Smooth muscle cell (in vitro differentiated cells): ENCODE measurements at regions not wholly inside any gene's neighbourhood (a gene's known extent, or its start where the extent isn't known, plus 50 kb on each side); places are given as distances from the start of the nearest gene placed in this dataset.

Experiments used
- DNase-seq: peaks from one replicate; lab custom pipeline; 2025; ENCODE audit not compliant: unreplicated experiment; lab: John Stamatoyannopoulos, UW
- H2AFZ ChIP-seq: fragments of 200-600 bp; sonication (generic); 2 replicates; pipeline ENCODE4 v1.6.0; 2016; ENCODE audit warnings: antibody characterized with exemption, low read depth, mild to moderate bottlenecking
- H3F3A ChIP-seq: fragments of 200-600 bp; sonication (generic); 2 replicates; pipeline ENCODE4 v1.6.0; 2017; ENCODE audit warnings: antibody characterized with exemption, low read depth
- H3K27ac ChIP-seq: fragments of 200-600 bp; sonication (generic); 2 replicates; pipeline ENCODE4 v1.5.1; 2016; ENCODE audit warnings: low read depth, mild to moderate bottlenecking
- H3K27me3 ChIP-seq: fragments of 200-600 bp; sonication (generic); 2 replicates; pipeline ENCODE4 v1.6.1; 2016; ENCODE audit warnings: low read depth, mild to moderate bottlenecking
- H3K36me3 ChIP-seq: fragments of 200-600 bp; sonication (generic); 2 replicates; pipeline ENCODE4 v1.5.1; 2016; ENCODE audit warnings: low read depth
- H3K4me1 ChIP-seq: fragments of 200-600 bp; sonication (generic); 2 replicates; pipeline ENCODE4 v1.5.1; 2016; ENCODE audit warnings: low read depth
- H3K4me2 ChIP-seq: fragments of 200-600 bp; sonication (generic); 2 replicates; pipeline ENCODE4 v1.6.0; 2016; ENCODE audit warnings: mild to moderate bottlenecking
- H3K4me3 ChIP-seq: fragments of 200-600 bp; sonication (generic); 2 replicates; pipeline ENCODE4 v1.5.1; 2016; ENCODE audit warnings: mild to moderate bottlenecking
- H3K79me2 ChIP-seq: fragments of 200-600 bp; sonication (generic); 2 replicates; pipeline ENCODE4 v1.6.0; 2016; ENCODE audit warnings: low read depth, mild to moderate bottlenecking
- H3K9ac ChIP-seq: fragments of 200-600 bp; sonication (generic); 2 replicates; pipeline ENCODE4 v1.6.0; 2016; ENCODE audit warnings: low read depth
- H3K9me3 ChIP-seq: fragments of 200-600 bp; sonication (generic); replicated peaks from 2 replicates; pipeline ENCODE4 v1.5.1; 2016; ENCODE audit warnings: low read depth
- H4K20me1 ChIP-seq: fragments of 200-600 bp; sonication (generic); 2 replicates; pipeline ENCODE4 v1.6.0; 2016; ENCODE audit warnings: low read depth
- CTCF ChIP-seq: fragments of 200-600 bp; sonication (generic); IDR thresholded peaks from 2 replicates; pipeline ENCODE4 v1.5.1; 2017; ENCODE audit warnings: borderline replicate concordance, mild to moderate bottlenecking, antibody characterized with exemption; ENCODE audit not compliant: insufficient read depth, poor library complexity, severe bottlenecking
- WGBS: methylation state at CpG from one replicate; pipeline ENCODE4 v1.1.7; 2016; ENCODE audit warnings: low lambda C conversion rate; 5-methylcytosine and 5-hydroxymethylcytosine counted together

DNA sequence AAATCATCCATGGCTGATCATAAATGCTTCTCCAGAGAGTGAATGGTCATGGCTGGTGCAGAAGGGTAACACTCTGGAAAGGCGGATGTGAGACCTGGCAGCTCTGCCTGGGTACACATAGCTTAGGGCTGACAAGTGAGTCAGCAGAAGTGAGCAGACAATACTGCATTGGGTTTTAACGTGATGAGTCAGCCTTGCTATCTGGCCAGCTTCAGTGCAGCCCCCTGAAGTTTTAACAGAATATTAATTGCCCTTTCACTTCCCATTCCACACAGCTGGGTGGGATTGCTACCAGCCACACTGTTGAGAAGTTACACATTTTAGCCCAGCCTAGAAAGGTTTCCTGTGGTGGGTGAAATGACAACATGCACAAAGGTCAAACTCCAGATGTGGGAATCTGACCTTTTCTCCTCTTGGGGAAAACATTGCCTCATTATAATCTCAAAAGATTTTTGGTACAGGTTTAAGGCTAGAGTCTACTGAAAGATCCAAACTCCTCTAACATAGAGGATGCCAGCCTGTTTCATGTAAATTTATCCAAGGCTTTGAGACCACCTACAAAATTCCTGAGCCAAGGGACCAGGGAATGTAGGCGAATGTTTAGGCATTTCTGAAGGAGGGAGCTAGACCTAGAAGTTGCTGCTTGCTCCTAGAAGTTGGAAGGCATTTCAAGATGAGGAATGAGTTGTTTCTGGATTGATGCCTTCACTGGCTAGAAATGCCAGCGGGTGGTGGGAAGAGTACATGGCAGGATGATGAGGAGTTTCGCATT lies 230.3 kb upstream of the PGRMC2 start:
- 52% methylated on average over 5 of the region's 5 CpGs for WGBS
- Histone ChIP-seq H3K27ac (peak overlapping the region; percentile 91), H2AFZ (peak overlapping the region; percentile 59), H4K20me1 (no peaks in the 10 kb centered on the region), H3K9me3 (no peaks in the 10 kb centered on the region), H3K79me2 (no peaks in the 10 kb centered on the region), H3K9ac (peak overlapping the region; percentile 57), H3K4me1 (peaks cover 18% of the 10 kb centered on the region), H3K36me3 (no peaks in the 10 kb centered on the region), H3K4me2 (peak overlapping the region; percentile 66), H3F3A (peaks cover 29% of the 10 kb centered on the region), H3K4me3 (no peak overlapping the region), H3K27me3 (no peaks in the 10 kb centered on the region)
- DNase-seq, result no peak
- no peak for TF ChIP-seq CTCF

DNA sequence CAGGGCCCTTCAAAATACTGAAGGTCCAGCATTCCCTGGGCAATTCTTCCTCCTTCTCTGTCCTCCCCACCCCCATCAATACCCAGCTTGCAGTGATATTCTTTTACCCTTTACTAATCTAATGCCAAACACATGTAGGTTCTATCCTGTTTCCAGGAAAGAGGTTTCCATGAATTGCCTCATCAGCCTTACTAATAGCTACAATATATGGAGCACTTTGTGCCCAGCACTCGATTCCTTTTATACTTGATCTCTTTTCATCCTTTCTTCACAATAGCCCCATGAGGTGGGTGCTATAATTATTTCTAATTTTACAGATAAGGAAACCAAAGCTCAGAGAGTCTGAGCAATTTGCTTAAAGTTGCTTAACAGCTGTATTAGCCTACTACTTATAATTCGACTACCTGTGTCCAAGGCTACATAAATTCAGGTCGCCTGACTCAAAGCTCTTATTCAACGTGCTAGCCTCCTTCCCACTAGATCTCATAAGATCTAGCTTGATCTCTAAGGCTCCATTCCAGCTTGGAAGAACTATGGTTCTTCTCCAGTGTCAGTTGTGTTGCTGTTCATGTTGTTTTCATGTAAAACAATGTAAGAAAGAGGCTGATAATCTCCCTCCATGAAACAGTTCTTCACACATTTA lies 229.6 kb upstream of the PGRMC2 start:
- no peak for DNase-seq
- H3K9ac ChIP-seq, result peak overlapping the region; percentile 52
- peak overlapping the region; percentile 91 for H3K27ac ChIP-seq
- 50% methylated on average over 4 of the region's 4 CpGs for WGBS
- H3K27me3 ChIP-seq, result no peaks in the 10 kb centered on the region
- H3K4me1 ChIP-seq, result peaks cover 18% of the 10 kb centered on the region
- H3K36me3 ChIP-seq, result no peaks in the 10 kb centered on the region
- H3K4me2 ChIP-seq, result peak overlapping the region; percentile 66
- TF ChIP-seq CTCF, result no peak
- no peaks in the 10 kb centered on the region for H3K79me2 ChIP-seq
- H3K4me3 ChIP-seq, result no peak overlapping the region
- no peaks in the 10 kb centered on the region for H3K9me3 ChIP-seq
- peaks cover 29% of the 10 kb centered on the region for H3F3A ChIP-seq
- no peaks in the 10 kb centered on the region for H4K20me1 ChIP-seq
- peak overlapping the region; percentile 59 for H2AFZ ChIP-seq

DNA sequence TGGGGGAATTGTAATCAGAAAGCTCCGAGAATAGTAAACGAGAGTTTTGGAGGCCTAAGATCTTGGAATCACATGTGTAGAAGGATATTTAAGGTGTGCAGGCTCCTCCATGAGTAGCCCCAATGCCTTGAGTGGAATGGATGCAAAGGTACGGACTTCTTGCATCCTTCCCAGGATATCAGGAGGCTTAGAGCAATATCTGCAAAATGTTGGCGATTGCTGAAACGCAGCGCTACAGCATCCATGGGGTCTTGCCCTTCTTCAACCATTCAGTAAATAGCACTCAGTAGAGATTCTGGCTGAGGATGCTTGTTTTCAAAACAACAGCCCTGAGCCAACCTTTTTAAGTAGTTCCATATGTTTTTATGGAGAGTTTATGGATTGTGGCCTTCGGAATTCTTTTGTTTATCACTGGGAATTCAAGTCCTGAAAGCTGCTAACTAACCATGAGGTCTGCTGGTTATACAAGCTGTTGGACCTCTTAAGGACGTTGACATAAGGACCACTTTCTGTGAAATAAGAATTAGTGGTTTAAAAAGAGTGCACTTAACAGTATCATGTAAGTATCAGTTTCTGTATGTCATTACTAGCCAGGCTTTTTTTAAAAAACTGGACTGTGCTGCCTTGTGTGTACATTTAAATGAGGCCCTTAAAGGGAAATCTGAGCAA lies 228.8 kb upstream of the PGRMC2 start:
- Histone ChIP-seq H3K79me2 (no peaks in the 10 kb centered on the region), H3K9ac (no peak overlapping the region), H3K4me3 (no peak overlapping the region), H3K4me2 (peak overlapping the region; percentile 66), H3K27ac (peak overlapping the region; percentile 91), H3K27me3 (no peaks in the 10 kb centered on the region), H4K20me1 (no peaks in the 10 kb centered on the region), H2AFZ (peak overlapping the region; percentile 59), H3K4me1 (peaks cover 17% of the 10 kb centered on the region), H3F3A (peaks cover 29% of the 10 kb centered on the region), H3K36me3 (no peaks in the 10 kb centered on the region), H3K9me3 (no peaks in the 10 kb centered on the region)
- no peak for TF ChIP-seq CTCF
- 67% methylated on average over 8 of the region's 8 CpGs for WGBS
- no peak for DNase-seq
